Osteoblast (primary cell): ENCODE measurements at regions not wholly inside any gene's neighbourhood (a gene's known extent, or its start where the extent isn't known, plus 50 kb on each side); places are given as distances from the start of the nearest gene placed in this dataset.

Experiments used
- DNase-seq: peaks from one replicate; pipeline ENCODE4 v3.0.0; 2011; ENCODE audit warnings: low spot score, mixed read lengths; ENCODE audit not compliant: insufficient read length; ENCODE audit errors: missing footprints
- H2AFZ ChIP-seq: 2 replicates; pipeline ENCODE4 v1.6.0; 2011; ENCODE audit warnings: mild to moderate bottlenecking, low read length
- H3K27ac ChIP-seq: 2 replicates; pipeline ENCODE4 v1.5.1; 2011; ENCODE audit warnings: mild to moderate bottlenecking, low read depth, low read length, moderate library complexity
- H3K27me3 ChIP-seq: 2 replicates; pipeline ENCODE4 v1.6.0; 2012; ENCODE audit warnings: mild to moderate bottlenecking, control low read depth, inconsistent platforms, low read length, moderate library complexity; ENCODE audit not compliant: insufficient read depth
- H3K36me3 ChIP-seq: 2 replicates; pipeline ENCODE4 v1.5.1; 2011; ENCODE audit warnings: mild to moderate bottlenecking, low read length, control low read depth, moderate library complexity; ENCODE audit not compliant: insufficient read depth
- H3K4me1 ChIP-seq: 2 replicates; pipeline ENCODE4 v1.5.1; 2011; ENCODE audit warnings: mild to moderate bottlenecking, low read length, control low read depth, moderate library complexity; ENCODE audit not compliant: insufficient read depth
- H3K4me2 ChIP-seq: 2 replicates; pipeline ENCODE4 v1.6.0; 2011; ENCODE audit warnings: mild to moderate bottlenecking, low read length; ENCODE audit not compliant: insufficient read depth
- H3K4me3 ChIP-seq: fragments of 200-600 bp; sonication (generic); 3 replicates; pipeline ENCODE4 v1.5.1; 2012; ENCODE audit warnings: mild to moderate bottlenecking, low read length, inconsistent platforms; ENCODE audit not compliant: insufficient read depth
- H3K79me2 ChIP-seq: 2 replicates; pipeline ENCODE4 v1.6.0; 2012; ENCODE audit warnings: mild to moderate bottlenecking, low read length, control low read depth, inconsistent platforms; ENCODE audit not compliant: insufficient read depth
- H3K9me3 ChIP-seq: 2 replicates; pipeline ENCODE4 v1.5.1; 2011; ENCODE audit warnings: low read depth, low read length, control low read depth
- H4K20me1 ChIP-seq: 2 replicates; pipeline ENCODE4 v1.6.0; 2012; ENCODE audit warnings: mild to moderate bottlenecking, low read length, control low read depth; ENCODE audit not compliant: insufficient read depth
- TF ChIP-seq, protein P1 (sequence below): IDR thresholded peaks from 2 replicates; pipeline ENCODE4 v1.5.1; 2011; ENCODE audit warnings: mild to moderate bottlenecking, low read depth, low read length, moderate library complexity; ENCODE audit errors: extremely low read depth

DNA sequence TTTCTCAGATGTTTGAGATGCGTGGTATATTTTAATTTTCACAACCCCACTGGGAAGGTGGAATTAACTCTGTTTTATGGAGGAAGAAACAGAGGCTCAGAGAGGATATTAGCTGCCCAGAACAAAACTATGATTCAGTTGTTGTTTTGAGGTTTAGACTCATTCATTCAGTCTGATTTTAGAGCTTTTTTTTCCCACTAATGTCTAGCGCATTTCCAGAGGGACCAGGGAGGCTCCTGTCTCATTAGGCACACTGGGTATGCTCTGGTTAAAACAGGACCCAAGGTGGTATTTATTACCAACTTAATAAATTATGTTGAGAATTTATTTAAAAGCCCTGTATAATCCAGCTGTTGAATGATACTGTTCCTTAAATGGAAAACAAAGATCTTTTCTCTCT lies 272.0 kb upstream of the RGMA start:
- Histone ChIP-seq H3K4me1 (no peaks in the 10 kb centered on the region), H3K79me2 (no peaks in the 10 kb centered on the region), H3K4me2 (no peak overlapping the region), H3K4me3 (no peak overlapping the region), H3K27me3 (no peaks in the 10 kb centered on the region), H4K20me1 (no peaks in the 10 kb centered on the region), H2AFZ (no peak overlapping the region), H3K36me3 (no peaks in the 10 kb centered on the region), H3K9me3 (peaks cover 3% of the 10 kb centered on the region), H3K27ac (no peak overlapping the region)
- no peak for DNase-seq
- TF ChIP-seq, protein P1, sequence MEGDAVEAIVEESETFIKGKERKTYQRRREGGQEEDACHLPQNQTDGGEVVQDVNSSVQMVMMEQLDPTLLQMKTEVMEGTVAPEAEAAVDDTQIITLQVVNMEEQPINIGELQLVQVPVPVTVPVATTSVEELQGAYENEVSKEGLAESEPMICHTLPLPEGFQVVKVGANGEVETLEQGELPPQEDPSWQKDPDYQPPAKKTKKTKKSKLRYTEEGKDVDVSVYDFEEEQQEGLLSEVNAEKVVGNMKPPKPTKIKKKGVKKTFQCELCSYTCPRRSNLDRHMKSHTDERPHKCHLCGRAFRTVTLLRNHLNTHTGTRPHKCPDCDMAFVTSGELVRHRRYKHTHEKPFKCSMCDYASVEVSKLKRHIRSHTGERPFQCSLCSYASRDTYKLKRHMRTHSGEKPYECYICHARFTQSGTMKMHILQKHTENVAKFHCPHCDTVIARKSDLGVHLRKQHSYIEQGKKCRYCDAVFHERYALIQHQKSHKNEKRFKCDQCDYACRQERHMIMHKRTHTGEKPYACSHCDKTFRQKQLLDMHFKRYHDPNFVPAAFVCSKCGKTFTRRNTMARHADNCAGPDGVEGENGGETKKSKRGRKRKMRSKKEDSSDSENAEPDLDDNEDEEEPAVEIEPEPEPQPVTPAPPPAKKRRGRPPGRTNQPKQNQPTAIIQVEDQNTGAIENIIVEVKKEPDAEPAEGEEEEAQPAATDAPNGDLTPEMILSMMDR, result no peak

DNA sequence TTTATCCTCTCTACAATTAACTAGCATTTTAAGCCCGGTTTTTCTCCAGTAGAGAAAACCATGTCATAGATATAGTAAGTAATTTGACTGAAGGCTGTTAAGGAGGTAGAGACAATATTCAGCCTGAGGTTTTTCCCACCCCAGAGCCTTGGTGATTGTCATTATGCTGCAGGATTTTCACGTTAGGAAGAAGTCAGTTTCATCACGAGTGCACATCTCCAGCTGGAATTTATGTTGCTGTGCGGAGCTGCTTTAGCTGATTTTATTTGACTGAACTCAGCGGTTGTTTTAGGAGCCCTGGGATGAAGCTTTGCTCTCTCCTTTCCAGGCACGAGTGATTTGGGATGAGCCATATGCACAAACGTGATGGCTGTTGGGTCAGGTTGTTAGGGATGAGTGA lies 271.3 kb upstream of the RGMA start:
- Histone ChIP-seq H3K27ac (no peak overlapping the region), H3K27me3 (no peaks in the 10 kb centered on the region), H2AFZ (no peak overlapping the region), H3K9me3 (peaks cover under 1% of the 10 kb centered on the region), H3K4me1 (no peaks in the 10 kb centered on the region), H3K4me2 (no peak overlapping the region), H3K36me3 (no peaks in the 10 kb centered on the region), H4K20me1 (no peaks in the 10 kb centered on the region), H3K4me3 (no peak overlapping the region), H3K79me2 (no peaks in the 10 kb centered on the region)
- TF ChIP-seq, protein P1, result no peak
- no peak for DNase-seq

DNA sequence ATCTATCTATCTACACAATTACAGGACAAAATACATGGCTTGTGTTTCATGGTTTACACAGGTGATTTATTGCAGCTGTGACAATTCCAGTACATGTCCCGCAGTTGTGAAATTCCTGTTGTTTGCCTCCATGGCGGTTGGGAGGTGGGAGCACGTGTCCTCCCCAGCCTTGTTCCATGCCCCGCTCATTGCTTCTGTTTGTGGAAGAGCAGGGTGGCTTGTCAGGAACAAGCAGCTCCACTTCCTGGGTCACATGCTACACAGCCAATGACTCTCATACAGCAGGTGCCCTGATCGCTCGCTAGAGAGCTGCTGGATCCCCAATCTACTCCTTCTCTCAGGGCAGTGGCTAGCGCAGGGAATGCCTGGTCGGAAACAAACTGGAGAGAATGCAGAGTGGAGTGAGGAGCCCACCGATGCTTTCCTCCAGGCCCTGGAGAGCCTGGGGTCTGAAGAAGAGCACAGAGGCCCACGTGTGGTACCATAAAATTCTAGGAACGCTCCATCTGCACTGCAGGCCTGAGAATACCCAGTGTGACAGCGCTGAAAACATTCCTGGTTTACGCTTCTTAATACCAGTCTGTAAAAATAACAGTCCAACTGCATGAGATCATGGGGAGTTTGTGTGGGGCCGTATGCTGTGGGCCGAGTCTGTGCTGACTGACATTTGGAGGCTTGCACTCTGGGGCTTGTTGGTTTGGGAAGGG lies 270.6 kb upstream of the RGMA start:
- Histone ChIP-seq H3K9me3 (no peaks in the 10 kb centered on the region), H3K4me2 (no peak overlapping the region), H2AFZ (no peak overlapping the region)

DNA sequence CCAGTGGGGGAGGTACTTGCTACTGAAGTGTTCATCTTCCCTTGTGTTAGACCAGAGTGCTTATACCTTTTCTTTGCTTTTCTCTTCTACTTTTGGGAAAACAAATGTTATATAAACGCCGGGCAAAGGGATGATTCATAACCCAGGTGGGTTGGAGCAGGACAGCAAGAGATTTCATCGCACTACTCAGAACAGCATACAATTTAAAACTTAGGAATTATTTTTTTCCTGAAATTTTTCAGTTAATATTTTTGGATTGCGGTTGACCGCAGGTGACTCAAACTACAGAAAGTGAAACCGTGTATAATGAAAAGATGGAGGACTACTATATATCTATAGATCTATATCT lies 270.0 kb upstream of the RGMA start:
- H2AFZ ChIP-seq, result no peak overlapping the region
- no peaks in the 10 kb centered on the region for H4K20me1 ChIP-seq
- H3K4me3 ChIP-seq, result no peak overlapping the region
- H3K4me2 ChIP-seq, result no peak overlapping the region
- H3K27ac ChIP-seq, result no peak overlapping the region
- TF ChIP-seq, protein P1, result no peak
- no peaks in the 10 kb centered on the region for H3K36me3 ChIP-seq
- H3K9me3 ChIP-seq, result no peaks in the 10 kb centered on the region
- no peaks in the 10 kb centered on the region for H3K4me1 ChIP-seq
- DNase-seq, result no peak
- H3K79me2 ChIP-seq, result no peaks in the 10 kb centered on the region
- H3K27me3 ChIP-seq, result no peaks in the 10 kb centered on the region

More for the DNA sequence above, 270.6 kb upstream of the RGMA start:
- Histone ChIP-seq H3K36me3 (no peaks in the 10 kb centered on the region), H4K20me1 (no peaks in the 10 kb centered on the region), H3K4me3 (no peak overlapping the region), H3K4me1 (no peaks in the 10 kb centered on the region), H3K27ac (no peak overlapping the region), H3K79me2 (no peaks in the 10 kb centered on the region), H3K27me3 (no peaks in the 10 kb centered on the region)
- no peak for DNase-seq
- TF ChIP-seq, protein P1, result no peak
